ENCODE measurements at regions not wholly inside any gene's neighbourhood (a gene's known extent, or its start where the extent isn't known, plus 50 kb on each side); places are given as distances from the start of the nearest gene placed in this dataset.

DNA sequence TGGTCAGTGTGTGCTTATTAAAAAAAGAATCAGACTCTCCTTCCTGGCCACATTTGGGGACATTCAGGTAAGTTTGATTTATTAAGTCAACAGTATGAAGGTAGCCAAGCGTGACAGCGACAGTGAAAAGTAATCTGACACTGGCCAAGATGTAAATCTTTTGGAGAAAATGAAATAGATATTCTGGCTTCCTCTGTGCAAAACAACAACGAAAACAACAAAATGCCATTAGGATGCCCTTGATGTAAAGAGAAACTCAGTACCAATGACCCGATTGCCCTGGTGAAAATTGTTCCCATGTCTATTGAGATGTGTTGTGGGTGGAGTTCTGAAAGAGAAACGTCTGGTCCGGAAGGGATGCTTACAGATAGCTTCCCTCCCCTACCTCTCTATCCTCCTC lies 267.8 kb downstream of the MAT2B start:
- Histone ChIP-seq H3K4me3 (ENCODE audit: low read depth, low read length) (no peak overlapping the region), H3K27me3 (ENCODE audit: control insufficient read depth, insufficient read depth, low read length) (no peaks in the 10 kb centered on the region; the same call in 1 of the 2 replicates), H3K9me3 (ENCODE audit: control insufficient read depth, insufficient read depth, low read depth, low read length) (no peaks in the 10 kb centered on the region), H3K4me1 (ENCODE audit: control insufficient read depth, insufficient read depth, low read length) (no peaks in the 10 kb centered on the region), H3K9ac (ENCODE audit: low read length) (no peak overlapping the region), H3K36me3 (ENCODE audit: control insufficient read depth, insufficient read depth, low read length) (no peaks in the 10 kb centered on the region), H3K27ac (ENCODE audit: low read depth, low read length) (no peak overlapping the region)

DNA sequence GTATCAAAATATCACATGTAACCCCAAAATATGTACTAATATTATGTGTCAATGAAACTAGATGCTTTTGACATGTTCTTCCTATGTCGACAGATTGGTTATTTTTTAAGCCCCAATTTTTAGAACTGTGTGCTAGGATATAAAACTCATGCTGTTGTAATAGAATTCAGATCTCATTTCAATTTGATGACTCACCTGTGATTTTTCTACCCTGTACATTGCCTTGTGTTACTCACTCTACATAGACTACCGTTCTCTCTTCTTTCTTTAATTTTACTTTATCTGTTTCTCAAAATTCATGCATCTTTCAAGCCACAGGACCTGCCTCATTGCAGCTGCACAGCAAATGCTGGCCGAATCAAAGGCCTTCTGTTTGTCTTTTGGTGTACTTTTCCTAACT lies 284.5 kb downstream of the MAT2B start:
- H3K27ac ChIP-seq (ENCODE audit: low read depth, low read length): no peak overlapping the region
- no peaks in the 10 kb centered on the region for H3K9me3 ChIP-seq (ENCODE audit: control insufficient read depth, insufficient read depth, low read depth, low read length)
- no peak overlapping the region for H3K4me3 ChIP-seq (ENCODE audit: low read depth, low read length)
- no peaks in the 10 kb centered on the region for H3K27me3 ChIP-seq (ENCODE audit: control insufficient read depth, insufficient read depth, low read length)
- H3K9ac ChIP-seq (ENCODE audit: low read length): no peak overlapping the region
- no peaks in the 10 kb centered on the region for H3K4me1 ChIP-seq (ENCODE audit: control insufficient read depth, insufficient read depth, low read length)
- H3K36me3 ChIP-seq (ENCODE audit: control insufficient read depth, insufficient read depth, low read length): no peaks in the 10 kb centered on the region

DNA sequence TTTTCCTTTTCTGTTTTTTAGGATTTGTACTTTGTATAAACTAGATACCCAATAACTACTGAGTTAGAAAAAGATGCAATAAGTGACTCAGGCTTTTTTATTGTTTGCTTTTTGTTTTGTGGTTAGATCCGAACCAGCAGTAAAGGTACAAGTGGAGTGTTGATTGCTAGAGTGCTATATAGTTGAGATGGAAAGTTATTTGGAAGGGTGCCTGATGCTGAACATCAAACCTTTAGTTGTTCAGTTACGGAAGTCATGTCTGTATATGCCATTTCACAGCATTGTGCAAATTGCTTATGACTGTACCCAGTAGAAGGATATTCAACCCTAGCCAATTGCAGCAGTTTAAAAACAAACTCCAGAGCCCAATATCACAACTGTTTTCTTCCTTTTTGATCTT lies 285.1 kb downstream of the MAT2B start:
- Histone ChIP-seq H3K4me1 (ENCODE audit: control insufficient read depth, insufficient read depth, low read length) (no peaks in the 10 kb centered on the region), H3K36me3 (ENCODE audit: control insufficient read depth, insufficient read depth, low read length) (no peaks in the 10 kb centered on the region), H3K9me3 (ENCODE audit: control insufficient read depth, insufficient read depth, low read depth, low read length) (no peaks in the 10 kb centered on the region), H3K4me3 (ENCODE audit: low read depth, low read length) (no peak overlapping the region), H3K27me3 (ENCODE audit: control insufficient read depth, insufficient read depth, low read length) (no peaks in the 10 kb centered on the region), H3K9ac (ENCODE audit: low read length) (no peak overlapping the region), H3K27ac (ENCODE audit: low read depth, low read length) (no peak overlapping the region)

DNA sequence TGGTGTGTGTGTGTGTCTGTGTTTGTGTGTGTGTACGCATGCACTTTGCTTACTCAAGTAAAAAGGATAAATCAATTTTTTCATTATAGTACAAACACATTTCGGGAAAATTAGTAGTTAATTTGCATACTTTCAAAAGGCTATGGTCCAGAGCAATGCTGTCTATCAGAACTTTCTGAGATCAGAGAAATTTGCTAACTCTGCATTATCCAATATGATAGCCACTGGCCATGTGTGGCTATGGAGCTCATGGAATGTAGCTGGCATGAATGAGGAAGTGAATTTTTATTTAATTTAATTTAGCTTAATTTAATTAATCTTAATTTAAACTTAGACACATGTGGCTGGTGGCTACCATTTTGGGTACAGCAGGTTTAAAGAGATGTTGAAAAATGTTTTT lies 289.6 kb downstream of the MAT2B start:
- no peaks in the 10 kb centered on the region for H3K36me3 ChIP-seq (ENCODE audit: control insufficient read depth, insufficient read depth, low read length)
- no peaks in the 10 kb centered on the region for H3K9me3 ChIP-seq (ENCODE audit: control insufficient read depth, insufficient read depth, low read depth, low read length)
- no peak overlapping the region for H3K27ac ChIP-seq (ENCODE audit: low read depth, low read length)
- H3K4me3 ChIP-seq (ENCODE audit: low read depth, low read length): no peak overlapping the region
- no peaks in the 10 kb centered on the region for H3K4me1 ChIP-seq (ENCODE audit: control insufficient read depth, insufficient read depth, low read length)
- no peak overlapping the region for H3K9ac ChIP-seq (ENCODE audit: low read length)
- no peaks in the 10 kb centered on the region for H3K27me3 ChIP-seq (ENCODE audit: control insufficient read depth, insufficient read depth, low read length)

DNA sequence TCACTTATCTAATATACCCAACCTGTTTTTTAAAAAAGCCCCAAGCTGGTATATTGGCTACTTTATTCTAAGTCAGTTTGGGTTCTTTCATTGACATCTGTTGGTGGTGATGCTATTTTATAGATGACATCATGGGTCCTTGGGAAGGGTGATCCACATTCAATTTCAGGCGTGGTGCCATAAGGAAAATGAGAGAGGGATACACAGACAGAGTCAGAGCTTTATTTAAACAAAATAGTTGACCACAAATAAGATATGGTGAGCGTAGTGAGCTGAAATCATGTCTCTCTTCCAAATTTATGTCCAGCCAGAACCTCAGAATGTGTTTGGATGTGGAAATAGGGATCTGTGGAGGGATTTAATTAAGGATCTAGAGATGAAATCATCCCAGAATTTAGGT lies 302.4 kb downstream of the MAT2B start:
- H3K36me3 ChIP-seq (ENCODE audit: control insufficient read depth, insufficient read depth, low read length): no peaks in the 10 kb centered on the region
- H3K9me3 ChIP-seq (ENCODE audit: control insufficient read depth, insufficient read depth, low read depth, low read length): no peaks in the 10 kb centered on the region
- no peak overlapping the region for H3K27ac ChIP-seq (ENCODE audit: low read depth, low read length)
- H3K27me3 ChIP-seq (ENCODE audit: control insufficient read depth, insufficient read depth, low read length): no peaks in the 10 kb centered on the region
- H3K9ac ChIP-seq (ENCODE audit: low read length): no peak overlapping the region
- H3K4me1 ChIP-seq (ENCODE audit: control insufficient read depth, insufficient read depth, low read length): no peaks in the 10 kb centered on the region
- no peak overlapping the region for H3K4me3 ChIP-seq (ENCODE audit: low read depth, low read length)

DNA sequence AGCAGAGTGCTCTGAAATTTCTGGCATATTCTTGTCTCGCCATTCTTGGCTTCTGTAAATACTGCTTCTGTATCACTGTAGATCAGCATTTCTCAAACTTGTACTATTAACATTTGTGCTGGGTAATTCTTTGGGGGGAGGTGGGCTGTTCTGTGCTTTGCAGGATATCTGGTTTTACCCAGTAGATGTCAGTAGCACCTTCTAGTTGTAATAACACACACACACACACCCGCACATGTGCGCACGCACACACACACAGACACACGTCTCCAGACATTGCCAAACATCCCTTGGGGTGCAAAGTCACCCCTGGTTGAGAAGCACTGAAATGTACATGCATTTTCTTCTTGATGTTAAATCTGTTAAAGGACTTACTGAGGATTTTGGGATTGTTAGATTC lies 304.1 kb downstream of the MAT2B start:
- Histone ChIP-seq H3K9ac (ENCODE audit: low read length) (no peak overlapping the region), H3K27me3 (ENCODE audit: control insufficient read depth, insufficient read depth, low read length) (no peaks in the 10 kb centered on the region), H3K9me3 (ENCODE audit: control insufficient read depth, insufficient read depth, low read depth, low read length) (no peaks in the 10 kb centered on the region), H3K27ac (ENCODE audit: low read depth, low read length) (no peak overlapping the region), H3K4me1 (ENCODE audit: control insufficient read depth, insufficient read depth, low read length) (no peaks in the 10 kb centered on the region), H3K36me3 (ENCODE audit: control insufficient read depth, insufficient read depth, low read length) (no peaks in the 10 kb centered on the region), H3K4me3 (ENCODE audit: low read depth, low read length) (no peak overlapping the region)

DNA sequence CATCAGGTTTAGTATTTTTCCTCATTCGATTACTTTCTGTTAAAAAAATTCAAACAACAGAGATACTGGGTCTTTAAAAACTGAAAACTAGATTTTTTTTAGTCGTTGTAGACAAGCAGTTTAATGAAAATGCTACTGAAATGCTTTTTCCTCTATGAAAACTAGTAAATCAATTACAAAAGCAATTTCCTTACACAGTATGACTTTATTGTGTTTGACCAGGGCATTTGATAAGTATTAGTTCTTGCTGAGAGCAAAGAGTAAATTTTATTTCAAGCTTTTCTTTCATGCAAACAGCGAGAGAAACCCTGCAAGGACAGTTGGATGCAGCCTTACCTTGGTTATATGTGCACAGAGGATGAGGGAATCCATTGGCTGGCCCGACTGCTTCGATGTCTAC lies 308.5 kb downstream of the MAT2B start:
- H3K4me3 ChIP-seq (ENCODE audit: low read depth, low read length): no peak overlapping the region
- no peaks in the 10 kb centered on the region for H3K9me3 ChIP-seq (ENCODE audit: control insufficient read depth, insufficient read depth, low read depth, low read length)
- H3K27ac ChIP-seq (ENCODE audit: low read depth, low read length): no peak overlapping the region
- H3K27me3 ChIP-seq (ENCODE audit: control insufficient read depth, insufficient read depth, low read length): no peaks in the 10 kb centered on the region
- H3K36me3 ChIP-seq (ENCODE audit: control insufficient read depth, insufficient read depth, low read length): no peaks in the 10 kb centered on the region
- H3K9ac ChIP-seq (ENCODE audit: low read length): no peak overlapping the region
- H3K4me1 ChIP-seq (ENCODE audit: control insufficient read depth, insufficient read depth, low read length): no peaks in the 10 kb centered on the region

DNA sequence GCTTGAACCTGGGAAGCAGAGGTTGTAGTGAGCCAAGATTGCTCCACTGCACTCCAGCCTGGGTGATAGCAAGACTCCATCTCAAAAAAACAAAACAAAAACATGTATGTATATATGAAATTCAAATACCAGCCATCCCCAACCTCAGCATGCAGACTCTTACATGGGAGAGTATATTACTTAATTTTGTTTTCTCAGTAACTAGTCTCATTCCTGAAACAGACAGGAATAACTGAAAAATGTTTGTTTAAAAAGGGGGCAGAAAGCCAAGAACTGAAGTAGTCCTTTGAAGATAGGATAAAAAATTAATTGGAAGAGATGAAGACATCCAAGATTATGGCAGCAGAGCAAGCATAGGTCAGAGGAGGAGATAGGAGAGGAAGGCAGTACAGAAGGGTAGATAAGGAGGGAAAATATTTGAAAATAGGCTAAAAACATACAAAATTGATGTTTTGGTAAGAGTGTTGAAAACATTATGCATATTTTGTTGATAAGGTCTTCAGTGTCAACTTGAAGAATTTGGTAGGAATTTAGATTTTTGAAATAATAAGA lies 309.9 kb downstream of the MAT2B start:
- no peaks in the 10 kb centered on the region for H3K4me1 ChIP-seq (ENCODE audit: control insufficient read depth, insufficient read depth, low read length)
- H3K4me3 ChIP-seq (ENCODE audit: low read depth, low read length): no peak overlapping the region
- H3K9ac ChIP-seq (ENCODE audit: low read length): no peak overlapping the region
- no peaks in the 10 kb centered on the region for H3K36me3 ChIP-seq (ENCODE audit: control insufficient read depth, insufficient read depth, low read length)
- no peak overlapping the region for H3K27ac ChIP-seq (ENCODE audit: low read depth, low read length)
- H3K27me3 ChIP-seq (ENCODE audit: control insufficient read depth, insufficient read depth, low read length): no peaks in the 10 kb centered on the region
- H3K9me3 ChIP-seq (ENCODE audit: control insufficient read depth, insufficient read depth, low read depth, low read length): no peaks in the 10 kb centered on the region

DNA sequence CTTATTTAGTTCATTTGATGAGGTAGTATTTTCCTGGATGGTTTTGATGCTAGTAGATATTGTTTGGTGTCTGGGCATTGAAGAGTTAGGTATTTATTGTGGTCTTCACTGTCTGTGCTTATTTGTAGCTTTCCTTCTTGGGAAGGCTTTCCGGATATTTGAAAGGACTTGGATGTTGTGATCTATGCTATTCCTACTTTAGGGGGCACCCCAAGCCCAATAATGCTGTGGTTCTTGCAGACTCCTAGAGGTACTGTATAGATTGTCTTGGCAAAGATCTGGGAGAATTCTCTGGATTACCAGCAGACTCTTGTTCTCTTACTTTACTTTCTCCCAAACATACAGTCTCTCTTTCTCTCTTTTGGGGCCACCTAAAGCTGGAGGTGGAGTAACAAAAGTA lies 315.7 kb downstream of the MAT2B start:
- no peaks in the 10 kb centered on the region for H3K4me1 ChIP-seq (ENCODE audit: control insufficient read depth, insufficient read depth, low read length)
- H3K4me3 ChIP-seq (ENCODE audit: low read depth, low read length): no peak overlapping the region
- H3K36me3 ChIP-seq (ENCODE audit: control insufficient read depth, insufficient read depth, low read length): no peaks in the 10 kb centered on the region
- H3K9ac ChIP-seq (ENCODE audit: low read length): no peak overlapping the region
- no peak overlapping the region for H3K27ac ChIP-seq (ENCODE audit: low read depth, low read length)
- H3K9me3 ChIP-seq (ENCODE audit: control insufficient read depth, insufficient read depth, low read depth, low read length): no peaks in the 10 kb centered on the region
- no peaks in the 10 kb centered on the region for H3K27me3 ChIP-seq (ENCODE audit: control insufficient read depth, insufficient read depth, low read length)

DNA sequence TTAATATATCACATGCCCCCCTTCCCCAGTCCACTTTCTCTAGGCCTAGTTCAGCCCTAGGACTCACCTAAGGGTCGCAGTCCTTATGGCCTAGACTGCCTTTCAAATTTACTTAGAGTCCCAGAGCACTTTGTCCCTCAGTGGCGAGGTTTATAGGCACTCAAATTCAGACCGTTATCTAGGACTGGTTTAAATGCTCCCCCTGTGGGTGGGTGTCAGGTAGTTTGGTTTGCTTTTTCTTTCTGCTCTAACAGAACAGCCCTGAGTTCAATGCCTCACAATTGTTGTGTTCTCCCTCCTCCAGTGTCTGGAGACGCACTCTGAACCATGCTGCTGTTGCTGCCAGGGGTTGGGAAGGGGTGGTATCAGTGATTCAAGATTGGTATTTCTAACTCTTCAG lies 317.1 kb downstream of the MAT2B start:
- H3K9me3 ChIP-seq (ENCODE audit: control insufficient read depth, insufficient read depth, low read depth, low read length): no peaks in the 10 kb centered on the region
- no peaks in the 10 kb centered on the region for H3K27me3 ChIP-seq (ENCODE audit: control insufficient read depth, insufficient read depth, low read length)
- H3K4me3 ChIP-seq (ENCODE audit: low read depth, low read length): no peak overlapping the region
- H3K9ac ChIP-seq (ENCODE audit: low read length): no peak overlapping the region
- no peaks in the 10 kb centered on the region for H3K36me3 ChIP-seq (ENCODE audit: control insufficient read depth, insufficient read depth, low read length)
- H3K4me1 ChIP-seq (ENCODE audit: control insufficient read depth, insufficient read depth, low read length): no peaks in the 10 kb centered on the region
- H3K27ac ChIP-seq (ENCODE audit: low read depth, low read length): no peak overlapping the region

DNA sequence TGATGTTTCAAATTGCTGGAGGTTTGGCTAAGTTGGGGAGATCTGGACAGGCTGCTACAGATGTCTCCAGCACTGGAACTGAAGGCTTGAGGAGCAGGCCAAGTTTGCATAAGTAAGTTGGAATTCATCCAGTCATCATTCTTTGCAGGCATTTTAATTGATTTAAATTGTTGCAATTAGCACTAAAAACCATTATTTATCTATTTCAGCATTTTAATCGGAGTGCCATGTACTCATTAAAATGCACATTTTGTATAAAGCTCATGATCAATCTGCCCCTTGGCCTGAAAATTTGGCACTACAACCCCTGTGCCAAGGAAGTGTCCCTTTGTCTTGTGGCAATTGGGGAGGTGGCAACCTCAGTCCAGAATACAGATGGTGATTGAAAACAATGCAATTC lies 320.2 kb downstream of the MAT2B start:
- Histone ChIP-seq H3K9ac (ENCODE audit: low read length) (no peak overlapping the region), H3K9me3 (ENCODE audit: control insufficient read depth, insufficient read depth, low read depth, low read length) (no peaks in the 10 kb centered on the region), H3K4me3 (ENCODE audit: low read depth, low read length) (no peak overlapping the region), H3K27me3 (ENCODE audit: control insufficient read depth, insufficient read depth, low read length) (no peaks in the 10 kb centered on the region), H3K4me1 (ENCODE audit: control insufficient read depth, insufficient read depth, low read length) (no peaks in the 10 kb centered on the region), H3K36me3 (ENCODE audit: control insufficient read depth, insufficient read depth, low read length) (no peaks in the 10 kb centered on the region), H3K27ac (ENCODE audit: low read depth, low read length) (no peak overlapping the region)

DNA sequence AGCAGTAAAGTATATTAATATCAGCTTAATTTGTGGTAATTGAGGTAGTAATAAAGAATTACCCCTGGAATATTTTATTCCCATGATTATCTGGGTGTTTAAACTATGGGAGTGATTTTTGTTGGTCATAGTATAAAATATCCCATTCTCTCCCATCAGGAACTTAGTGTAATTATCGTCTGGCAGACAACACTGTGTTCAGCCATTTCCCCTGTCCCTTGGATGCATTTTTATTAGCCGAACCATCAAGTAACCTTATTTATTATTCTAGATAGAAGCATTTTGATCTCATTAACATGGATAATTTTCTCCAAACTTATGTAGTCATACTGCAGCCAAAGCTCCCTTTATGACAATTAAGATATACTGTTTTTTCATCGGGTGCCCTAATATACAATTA lies 320.8 kb downstream of the MAT2B start:
- H3K4me1 ChIP-seq (ENCODE audit: control insufficient read depth, insufficient read depth, low read length): no peaks in the 10 kb centered on the region
- no peaks in the 10 kb centered on the region for H3K27me3 ChIP-seq (ENCODE audit: control insufficient read depth, insufficient read depth, low read length)
- H3K27ac ChIP-seq (ENCODE audit: low read depth, low read length): no peak overlapping the region
- no peaks in the 10 kb centered on the region for H3K9me3 ChIP-seq (ENCODE audit: control insufficient read depth, insufficient read depth, low read depth, low read length)
- H3K36me3 ChIP-seq (ENCODE audit: control insufficient read depth, insufficient read depth, low read length): no peaks in the 10 kb centered on the region
- no peak overlapping the region for H3K4me3 ChIP-seq (ENCODE audit: low read depth, low read length)
- no peak overlapping the region for H3K9ac ChIP-seq (ENCODE audit: low read length)
